HG02884 (cell line): ENCODE measurements at regions not wholly inside any gene's neighbourhood (a gene's known extent, or its start where the extent isn't known, plus 50 kb on each side); places are given as distances from the start of the nearest gene placed in this dataset.
"Not testable (repeated sequence)": the region's sequence is repeated elsewhere in the genome, so short reads cannot be mapped to it uniquely, and the experiment has no call there.

Experiments
- ATAC-seq: cut with Tn5 transposase; IDR thresholded peaks from one replicate; pipeline ENCODE4 v1.9.1; 2021; ENCODE audit warnings: mild to moderate bottlenecking, moderate library complexity; ENCODE audit not compliant: unreplicated experiment

DNA sequence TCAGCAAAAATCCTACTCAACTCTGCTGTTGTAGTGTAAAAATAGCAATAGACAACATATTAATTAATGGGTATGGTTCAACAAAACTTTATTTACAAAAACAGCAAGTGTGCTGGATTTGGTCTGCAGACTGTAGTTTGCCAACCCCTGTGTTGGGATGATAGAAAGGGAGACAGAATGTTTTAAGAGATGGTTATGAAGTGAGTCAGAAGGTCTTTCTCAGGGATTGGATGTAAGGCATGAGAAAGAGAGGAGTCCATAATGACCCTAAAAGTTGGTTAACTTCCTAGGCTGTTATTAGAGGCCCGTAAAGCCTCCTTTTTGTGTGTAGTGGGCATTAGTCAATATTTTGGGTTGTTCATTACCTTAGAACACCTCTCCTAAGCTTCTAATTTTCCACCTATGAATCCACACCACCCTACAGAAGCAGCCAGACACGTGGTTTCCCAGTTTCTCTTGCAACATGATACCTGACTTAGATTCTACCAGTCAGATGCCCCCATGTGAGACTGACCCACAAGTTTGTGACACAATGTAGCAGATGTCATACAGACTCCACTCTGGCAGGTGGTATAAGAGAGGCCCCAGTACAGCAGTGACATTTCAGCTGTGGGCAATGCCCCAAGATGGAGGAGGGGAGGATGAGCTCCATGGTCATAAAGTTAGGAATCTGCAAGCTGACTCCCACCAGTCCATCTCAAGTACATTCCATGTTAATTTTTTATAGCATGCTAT lies 1015.6 kb downstream of the KCNMA1 start:
- no peak for ATAC-seq

DNA sequence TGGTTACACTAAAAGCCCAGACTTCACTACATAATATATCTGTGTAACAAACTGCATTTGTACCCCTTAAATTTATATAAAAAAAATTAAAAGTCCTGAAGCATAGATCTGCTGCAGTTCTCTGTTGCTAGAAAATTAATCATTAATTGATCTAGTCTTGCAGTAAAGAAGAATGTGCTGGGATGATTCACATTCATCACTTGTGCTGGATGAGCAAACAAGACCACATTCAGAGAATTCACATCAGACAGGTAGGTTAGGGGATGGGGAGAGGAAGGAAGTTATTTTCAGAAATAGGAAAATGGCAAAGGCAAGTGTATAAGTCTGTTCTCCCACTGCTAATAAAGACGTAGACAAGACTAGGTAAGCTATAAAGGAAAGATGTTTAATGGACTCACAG lies 1019.0 kb downstream of the KCNMA1 start:
- no peak for ATAC-seq

DNA sequence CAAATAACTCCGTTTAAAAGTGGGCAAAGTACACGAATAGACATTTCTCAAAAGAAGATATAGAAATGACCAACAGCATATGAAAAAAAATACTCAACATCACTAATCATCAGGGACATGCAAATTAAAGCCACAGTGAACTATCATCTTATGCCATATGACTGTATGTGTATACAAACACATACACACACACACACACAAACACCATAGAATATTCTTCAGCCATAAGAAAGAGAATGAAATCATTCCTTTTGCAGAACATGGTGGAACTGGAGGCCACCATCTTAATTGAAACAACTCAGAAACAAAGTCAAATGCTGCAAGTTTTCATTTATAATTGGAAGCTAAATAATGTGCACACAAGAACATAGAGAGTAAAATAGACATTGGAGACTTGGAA lies 1019.4 kb downstream of the KCNMA1 start:
- ATAC-seq = no peak

DNA sequence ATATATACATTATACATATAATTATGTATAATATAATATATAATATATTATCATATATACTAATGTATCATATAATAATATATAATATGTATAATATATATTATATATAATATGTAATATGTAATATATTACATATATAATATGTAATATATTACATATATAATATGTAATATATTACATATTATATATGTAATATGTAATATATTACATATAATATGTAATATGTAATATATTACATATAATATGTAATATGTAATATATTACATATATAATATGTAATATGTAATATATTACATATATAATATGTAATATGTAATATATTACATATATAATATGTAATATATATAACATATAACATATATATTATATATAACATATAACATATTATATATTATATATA lies 1020.9 kb downstream of the KCNMA1 start:
- not testable (repeated sequence) for ATAC-seq

DNA sequence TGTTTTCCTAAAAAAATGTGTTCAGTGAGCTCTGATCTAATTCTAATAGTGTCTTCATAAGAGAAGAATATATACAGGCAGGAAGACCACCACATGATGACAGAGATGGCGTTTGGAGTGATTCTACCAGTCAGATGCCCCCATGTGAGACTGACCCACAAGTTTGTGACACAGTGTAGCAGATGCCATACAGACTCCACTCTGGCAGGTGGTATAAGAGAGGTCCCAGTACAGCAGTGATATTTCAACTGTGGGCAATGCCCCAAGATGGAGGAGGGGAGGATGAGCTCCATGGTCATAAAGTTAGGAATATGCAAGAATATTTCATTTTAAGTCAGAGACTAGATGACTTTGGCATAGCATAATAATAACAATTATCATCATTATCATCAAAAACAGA lies 1022.6 kb downstream of the KCNMA1 start:
- ATAC-seq = no peak
